ENCODE measurements at regions not wholly inside any gene's neighbourhood (a gene's known extent, or its start where the extent isn't known, plus 50 kb on each side); places are given as distances from the start of the nearest gene placed in this dataset.

DNA sequence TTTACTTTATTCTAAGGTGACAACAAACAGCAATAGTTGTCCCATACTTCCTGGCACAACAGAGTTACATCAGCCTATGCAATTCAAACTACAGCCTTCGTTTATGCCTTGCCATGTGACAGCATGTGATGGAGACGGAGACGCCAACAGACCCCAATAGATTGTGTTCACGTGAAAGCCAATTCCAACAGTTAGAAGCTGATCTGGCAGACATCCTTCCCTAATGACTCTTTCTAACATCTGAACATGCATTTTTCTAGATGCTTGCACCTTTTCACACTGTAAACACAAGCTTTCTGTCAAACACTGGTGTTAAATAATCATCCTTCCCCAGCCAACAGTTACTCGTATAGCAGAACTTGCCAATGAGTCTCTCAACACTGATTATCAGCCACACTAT lies 694.4 kb upstream of the ALCAM start:
- Histone ChIP-seq H3K23me2 (ENCODE audit: low read depth, low read length) (no peaks in the 10 kb centered on the region), H2AFZ (ENCODE audit: low read length) (0 out of 2 replicates have a peak overlapping the region, but pooled peaks have one; percentile 71), H3K79me1 (ENCODE audit: low read depth, low read length) (no peaks in the 10 kb centered on the region), H2BK15ac (ENCODE audit: low read length) (no peak overlapping the region), H3K27me3 (replicated peaks in 1 of 4; ENCODE audit: control insufficient read depth in 3 of 4, extremely low read depth in 1 of 4, insufficient read depth in 3 of 4, low read length in 3 of 4) (no peaks in the 10 kb centered on the region), H3K4me2 (ENCODE audit: insufficient read depth in 1 of 2, low read depth in 2 of 2, low read length in 2 of 2) (no peak overlapping the region), H2BK5ac (ENCODE audit: low read depth, low read length) (no peak overlapping the region), H3K18ac (ENCODE audit: extremely low read depth, low read length) (no peak overlapping the region), H4K5ac (ENCODE audit: insufficient read length, low read depth, low read length) (no peak overlapping the region), H3K4me1 (replicated peaks in 1 of 4; ENCODE audit: control insufficient read depth in 3 of 4, insufficient read depth in 4 of 4, low read length in 3 of 4) (no peaks in the 10 kb centered on the region), H3K27ac (ENCODE audit: low read depth, low read length) (no peak overlapping the region), H3K56ac (replicated peaks; ENCODE audit: insufficient read length, low read depth, low read length) (no peak overlapping the region), H3K14ac (ENCODE audit: insufficient read length) (no peak overlapping the region), H2BK20ac (ENCODE audit: low read length) (no peak overlapping the region), H2BK120ac (replicated peaks; ENCODE audit: low read depth, low read length) (no peak overlapping the region), H3K9ac (replicated peaks in 1 of 4; ENCODE audit: extremely low read depth in 1 of 4, low read depth in 3 of 4, low read length in 3 of 4) (no peak overlapping the region), H3K4me3 (ENCODE audit: extremely low read depth in 1 of 4, insufficient read depth in 2 of 4, low read depth in 3 of 4, low read length in 4 of 4) (no peak overlapping the region), H3K23ac (ENCODE audit: insufficient read length) (no peak overlapping the region), H4K8ac (ENCODE audit: extremely low read depth, insufficient read depth, low read length) (no peak overlapping the region), H3K36me3 (ENCODE audit: control insufficient read depth in 2 of 4, insufficient read depth in 4 of 4, low read length in 3 of 4) (no peaks in the 10 kb centered on the region), H4K91ac (replicated peaks; ENCODE audit: insufficient read length, low read length) (no peak overlapping the region), H3K4ac (replicated peaks; ENCODE audit: insufficient read length, low read depth, low read length) (no peak overlapping the region), H2AK5ac (ENCODE audit: low read depth, low read length) (no peak overlapping the region), H4K20me1 (replicated peaks in 1 of 2; ENCODE audit: control insufficient read depth in 1 of 2, insufficient read depth in 2 of 2, low read length in 2 of 2) (no peaks in the 10 kb centered on the region), H2BK12ac (ENCODE audit: low read depth, low read length) (no peak overlapping the region), H3K9me3 (ENCODE audit: insufficient read depth in 2 of 2, low read depth in 1 of 2, low read length in 1 of 2) (peaks cover 0 to 4% of the 10 kb centered on the region in 2 experiments; a peak in 1 of 4 replicates), H3K79me2 (ENCODE audit: control insufficient read depth in 1 of 2, insufficient read depth in 2 of 2, low read length in 2 of 2) (no peaks in the 10 kb centered on the region)
- CTCF ChIA-PET (ENCODE audit: partially characterized antibody) = interaction anchor here (0.7 kb wide), 1 partner anchor 807 kb away, joined by 3 read pairs; no protein-coding TSS in a partner anchor
- WGBS, 2 experiments (ENCODE audit: extremely low coverage in 1 of 2, insufficient coverage in 1 of 2, insufficient read length in 1 of 2, insufficient replicate concordance in 2 of 2, low coverage in 1 of 2, low lambda C conversion rate in 2 of 2, missing lambda C conversion rate in 1 of 2) = 92% methylated on average over 5 of the region's 5 CpGs; no CpG with 5 or more reads in 1 of the 2 experiments
- FAIRE-seq (no peak), DNase-seq (ENCODE audit: low read depth in 1 of 2, low spot score in 2 of 2) (no peak)
- POLR2A ChIA-PET (ENCODE audit: partially characterized antibody) = interaction anchor here (0.5 kb wide), 1 partner anchor 653 kb away, joined by 3 read pairs; no protein-coding TSS in a partner anchor
- TF ChIP-seq SP4 (IDR thresholded peaks at IDR 0.05; ENCODE audit: low read length) (no peak), JUN (IDR thresholded peaks at IDR 0.05; ENCODE audit: low read depth, low read length) (no peak), BACH1 (IDR thresholded peaks at IDR 0.05; ENCODE audit: low read length) (no peak), GABPA (IDR thresholded peaks at IDR 0.05; ENCODE audit: borderline replicate concordance, insufficient read depth, low read length) (no peak), RXRA (IDR thresholded peaks at IDR 0.05; ENCODE audit: insufficient read depth, low read depth, low read length) (no peak), SP1 (IDR thresholded peaks at IDR 0.05; ENCODE audit: low read depth, low read length) (no peak), POLR2A (IDR thresholded peaks at IDR 0.05; ENCODE audit: control extremely low read depth in 1 of 2, low read depth in 2 of 2, low read length in 2 of 2) (no peak), CHD1 (IDR thresholded peaks at IDR 0.05; ENCODE audit: low read depth, low read length) (no peak), SIX5 (IDR thresholded peaks at IDR 0.05; ENCODE audit: low read depth, low read length) (no peak), NANOG (IDR thresholded peaks at IDR 0.05; ENCODE audit: insufficient read depth, low read depth, low read length, poor library complexity, severe bottlenecking) (no peak), SIRT6 (IDR thresholded peaks at IDR 0.05; ENCODE audit: low read length) (no peak), ZNF274 (IDR thresholded peaks at IDR 0.05; ENCODE audit: borderline replicate concordance, extremely low read depth, low read length) (no peak), TBP (IDR thresholded peaks at IDR 0.05; ENCODE audit: low read depth, low read length) (no peak)
- TF ChIP-seq, protein P1, sequence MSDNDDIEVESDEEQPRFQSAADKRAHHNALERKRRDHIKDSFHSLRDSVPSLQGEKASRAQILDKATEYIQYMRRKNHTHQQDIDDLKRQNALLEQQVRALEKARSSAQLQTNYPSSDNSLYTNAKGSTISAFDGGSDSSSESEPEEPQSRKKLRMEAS (IDR thresholded peaks at IDR 0.05) = no peak
- TF ChIP-seq, protein P2, sequence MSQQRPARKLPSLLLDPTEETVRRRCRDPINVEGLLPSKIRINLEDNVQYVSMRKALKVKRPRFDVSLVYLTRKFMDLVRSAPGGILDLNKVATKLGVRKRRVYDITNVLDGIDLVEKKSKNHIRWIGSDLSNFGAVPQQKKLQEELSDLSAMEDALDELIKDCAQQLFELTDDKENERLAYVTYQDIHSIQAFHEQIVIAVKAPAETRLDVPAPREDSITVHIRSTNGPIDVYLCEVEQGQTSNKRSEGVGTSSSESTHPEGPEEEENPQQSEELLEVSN (IDR thresholded peaks at IDR 0.05) = no peak
